Esophagus (tissue), 2 donors: ENCODE measurements at regions not wholly inside any gene's neighbourhood (a gene's known extent, or its start where the extent isn't known, plus 50 kb on each side); places are given as distances from the start of the nearest gene placed in this dataset.
"Not testable (repeated sequence)": the region's sequence is repeated elsewhere in the genome, so short reads cannot be mapped to it uniquely, and the experiment has no call there.

Source experiments
- H3K27ac ChIP-seq, 2 donors: one replicate each; pipeline ENCODE4 v1.5.1; 2013; ENCODE audit warnings: low read depth in 2 of 2, mild to moderate bottlenecking in 2 of 2, inconsistent platforms in 1 of 2, low read length in 1 of 2, moderate library complexity in 1 of 2
- H3K27me3 ChIP-seq, 2 donors: one replicate each; pipeline ENCODE4 v1.6.1; 2013; ENCODE audit warnings: low read length in 2 of 2, control low read depth in 1 of 2, mild to moderate bottlenecking in 1 of 2; ENCODE audit not compliant: insufficient read depth in 2 of 2, control insufficient read depth in 1 of 2
- H3K36me3 ChIP-seq, 2 donors: one replicate each; pipeline ENCODE4 v1.6.1; 2013; ENCODE audit warnings: low read length in 1 of 2; ENCODE audit not compliant: control insufficient read depth in 2 of 2, insufficient read depth in 2 of 2
- H3K4me1 ChIP-seq, 2 donors: one replicate each; pipeline ENCODE4 v1.6.1; 2013; ENCODE audit warnings: low read length in 1 of 2; ENCODE audit not compliant: control insufficient read depth in 2 of 2, insufficient read depth in 2 of 2
- H3K4me3 ChIP-seq, 2 donors: one replicate each; pipeline ENCODE4 v1.5.1; 2013; ENCODE audit warnings: low read length in 2 of 2, mild to moderate bottlenecking in 2 of 2, low read depth in 1 of 2, moderate library complexity in 1 of 2
- H3K9me3 ChIP-seq, 2 donors: one replicate each; pipeline ENCODE4 v1.6.1; 2013; ENCODE audit warnings: mild to moderate bottlenecking in 2 of 2, low read depth in 1 of 2, low read length in 1 of 2, moderate library complexity in 1 of 2; ENCODE audit not compliant: control insufficient read depth in 2 of 2, insufficient read depth in 1 of 2
- WGBS, 2 donors: extraction: QIAGEN DNeasy Blood & Tissue Kit; methylation state at CpG; one replicate each; pipeline ENCODE4 v1.1.7; 2013; 5-methylcytosine and 5-hydroxymethylcytosine counted together
- donor health status: healthy with polysubstance abuse.
- donor health status: Bipolar disorder and iron deficiency.

- Histone ChIP-seq H3K36me3 (no peaks in the 10 kb centered on the region), H3K9me3 (peaks cover 0 to 4% of the 10 kb centered on the region in 2 donors), H3K4me3 (no peak overlapping the region), H3K4me1 (no peaks in the 10 kb centered on the region), H3K27ac (no peak overlapping the region), H3K27me3 (no peaks in the 10 kb centered on the region)
- WGBS, 2 donors = 78 to 82% methylated on average over 8 of the region's 8 CpGs
Observed at GRCh38 chr7:4461531-4461930, 220.6 kb upstream of the FOXK1 start.

DNA sequence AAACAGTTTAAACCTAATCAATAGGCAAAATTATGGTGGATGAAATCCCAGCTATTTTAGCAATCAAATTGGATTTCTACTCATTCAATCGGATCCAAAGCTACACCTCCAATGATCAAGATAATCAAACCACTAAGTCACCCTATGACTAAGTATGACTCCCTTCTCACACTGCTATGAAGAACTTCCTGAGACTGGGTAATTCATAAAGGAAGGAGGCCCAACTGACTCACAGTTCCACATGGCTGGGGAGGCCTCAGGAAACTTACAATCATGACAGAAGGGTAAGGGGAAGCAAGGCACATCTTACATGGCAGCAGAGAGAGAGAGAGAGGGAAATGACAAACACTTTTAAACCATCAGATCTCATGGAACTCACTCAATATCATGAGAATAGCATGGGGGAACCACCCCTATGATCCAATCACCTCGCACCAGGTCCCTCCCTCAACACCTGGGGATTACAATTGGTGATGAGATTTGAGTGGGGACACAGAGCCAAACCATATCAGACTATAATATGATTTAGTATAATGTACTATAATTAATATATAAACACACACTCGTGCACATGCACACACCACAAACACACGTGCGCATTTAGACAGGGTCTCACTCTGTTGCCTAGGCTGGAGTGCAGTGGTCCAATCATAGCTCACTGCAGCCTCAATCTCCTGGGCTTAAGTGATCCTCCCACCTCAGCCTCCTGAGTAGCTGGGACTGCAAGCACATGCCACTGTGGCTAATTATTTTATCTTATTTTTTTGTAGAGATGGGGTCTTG, 213.6 kb upstream of the FOXK1 start:
- H3K27me3 ChIP-seq = no peaks in the 10 kb centered on the region
- H3K4me1 ChIP-seq = no peaks in the 10 kb centered on the region
- no peaks in the 10 kb centered on the region for H3K36me3 ChIP-seq
- H3K4me3 ChIP-seq = no peak overlapping the region
- H3K9me3 ChIP-seq = peaks cover 0 to 4% of the 10 kb centered on the region in 2 donors
- WGBS, 2 donors = 83 to 84% methylated on average over 5 of the region's 5 CpGs
- H3K27ac ChIP-seq = no peak overlapping the region

- WGBS, 2 donors = 50 to 62% methylated on average over 7 of the region's 7 CpGs
- Histone ChIP-seq H3K27ac (no peak overlapping the region), H3K27me3 (no peaks in the 10 kb centered on the region), H3K36me3 (no peaks in the 10 kb centered on the region), H3K4me3 (no peak overlapping the region), H3K4me1 (no peaks in the 10 kb centered on the region), H3K9me3 (no peaks in the 10 kb centered on the region)
Observed at GRCh38 chr7:4470246-4470645, 211.8 kb upstream of the FOXK1 start.

- 61% methylated on average over 12 of the region's 12 CpGs for WGBS, 2 donors
- H3K4me3 ChIP-seq = no peak overlapping the region
Observed at GRCh38 chr7:4472728-4473127, 209.4 kb upstream of the FOXK1 start.

DNA sequence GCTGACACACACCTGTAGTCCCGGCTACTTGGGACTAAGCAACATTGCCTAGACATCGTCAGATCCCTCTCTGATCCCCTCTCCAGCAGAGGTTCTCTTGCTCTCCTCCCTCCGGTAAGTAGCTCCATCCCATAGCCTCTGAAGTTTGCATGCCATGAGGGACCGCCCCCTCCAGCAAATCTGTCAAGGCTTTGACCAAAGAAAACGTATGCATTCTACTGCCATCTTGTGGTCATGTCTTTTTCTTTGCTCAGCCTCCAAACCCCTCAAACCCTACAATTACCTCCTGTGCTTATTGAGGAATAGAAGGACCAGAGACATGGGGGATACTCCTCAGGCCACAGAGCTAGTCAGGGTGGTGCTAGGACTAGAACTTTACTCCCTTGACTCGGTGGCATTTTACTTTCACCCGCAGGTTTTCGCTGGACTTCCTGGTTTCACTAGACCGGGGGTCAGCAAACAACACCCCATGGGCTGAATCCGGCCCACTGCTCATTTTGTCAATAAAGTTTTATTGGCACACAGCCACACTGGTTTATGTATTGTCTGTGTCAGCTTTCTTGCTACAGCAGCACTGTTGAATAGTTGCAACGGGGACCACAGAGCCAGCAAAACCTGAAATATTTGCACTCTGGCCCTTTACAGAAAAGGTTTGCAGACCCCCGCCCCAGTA, 202.6 kb upstream of the FOXK1 start:
- Histone ChIP-seq H3K4me3 (no peak overlapping the region), H3K36me3 (no peaks in the 10 kb centered on the region), H3K27me3 (peaks cover 0 to 3% of the 10 kb centered on the region in 2 donors), H3K9me3 (peaks cover 3 to 8% of the 10 kb centered on the region in 2 donors), H3K27ac (no peak overlapping the region), H3K4me1 (peaks cover 0 to 3% of the 10 kb centered on the region in 2 donors)
- WGBS, 2 donors = 55 to 59% methylated on average over 12 of the region's 12 CpGs

More at GRCh38 chr7:4472728-4473127, 209.4 kb upstream of the FOXK1 start:
- H3K27ac ChIP-seq = no peak overlapping the region
- no peaks in the 10 kb centered on the region for H3K27me3 ChIP-seq
- no peaks in the 10 kb centered on the region for H3K9me3 ChIP-seq
- H3K4me1 ChIP-seq = no peaks in the 10 kb centered on the region
- no peaks in the 10 kb centered on the region for H3K36me3 ChIP-seq

- not testable (repeated sequence) for H3K27ac ChIP-seq, H3K9me3 ChIP-seq, H3K36me3 ChIP-seq, H3K4me1 ChIP-seq, H3K27me3 ChIP-seq, H3K4me3 ChIP-seq
- 85 to 89% methylated on average over 11 of the region's 11 CpGs for WGBS, 2 donors
Observed at GRCh38 chr7:4480131-4480530, 202.0 kb upstream of the FOXK1 start.

DNA sequence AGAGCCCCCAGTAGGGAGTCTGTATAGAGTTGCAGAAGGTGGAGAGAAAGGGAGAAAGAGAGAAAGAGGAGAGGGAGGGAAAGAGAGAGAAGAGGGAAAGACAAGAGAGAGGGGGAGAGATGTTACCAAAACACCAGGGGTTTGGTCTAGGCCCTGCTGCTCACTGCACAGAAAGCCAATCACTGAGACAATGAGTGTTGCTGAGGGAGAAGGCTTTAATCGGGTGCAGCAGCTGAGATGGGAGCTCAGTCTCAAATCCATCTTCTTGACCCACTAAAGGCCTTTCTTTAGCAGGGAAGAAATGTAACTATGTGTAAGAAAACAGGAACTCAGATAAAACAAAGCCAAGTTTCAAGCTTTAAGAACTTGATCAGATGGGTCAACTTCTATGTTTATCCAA, 198.2 kb upstream of the FOXK1 start:
- WGBS, 2 donors = 95 to 100% methylated on average over 1 of the region's 1 CpG
- Histone ChIP-seq H3K27ac (no peak overlapping the region), H3K9me3 (peaks cover 3 to 11% of the 10 kb centered on the region in 2 donors), H3K36me3 (no peaks in the 10 kb centered on the region), H3K27me3 (peaks cover 0 to 6% of the 10 kb centered on the region in 2 donors), H3K4me1 (peaks cover 0 to 3% of the 10 kb centered on the region in 2 donors), H3K4me3 (no peak overlapping the region)

- peaks cover 3 to 11% of the 10 kb centered on the region in 2 donors for H3K9me3 ChIP-seq
- WGBS, 2 donors = 21 to 39% methylated on average over 1 of the region's 1 CpG
- H3K4me1 ChIP-seq = peaks cover 0 to 3% of the 10 kb centered on the region in 2 donors
- no peaks in the 10 kb centered on the region for H3K36me3 ChIP-seq
- no peak overlapping the region for H3K4me3 ChIP-seq
- peaks cover 0 to 6% of the 10 kb centered on the region in 2 donors for H3K27me3 ChIP-seq
- H3K27ac ChIP-seq = no peak overlapping the region
Observed at GRCh38 chr7:4484545-4484944, 197.6 kb upstream of the FOXK1 start.

- Histone ChIP-seq H3K36me3 (no peaks in the 10 kb centered on the region), H3K4me3 (no peak overlapping the region), H3K27me3 (peaks cover 0 to 7% of the 10 kb centered on the region in 2 donors), H3K27ac (no peak overlapping the region), H3K4me1 (peaks cover 0 to 3% of the 10 kb centered on the region in 2 donors), H3K9me3 (peaks cover 3 to 11% of the 10 kb centered on the region in 2 donors)
- WGBS, 2 donors = 16 to 19% methylated on average over 4 of the region's 4 CpGs
Observed at GRCh38 chr7:4486907-4487306, 195.2 kb upstream of the FOXK1 start.
